ENCODE measurements at regions not wholly inside any gene's neighbourhood (a gene's known extent, or its start where the extent isn't known, plus 50 kb on each side); places are given as distances from the start of the nearest gene placed in this dataset.

GRCh38 chr14:104521816-104522745 lies 57.5 kb upstream of the C14orf180 start:
- H3K36me3 Mint-ChIP-seq (ENCODE audit: low read depth): no peaks in the 10 kb centered on the region
- no peak for TF ChIP-seq CTCF (IDR thresholded peaks at IDR 0.05)
- H3K4me3 Mint-ChIP-seq: no peak overlapping the region
- DNase-seq: no peak
- peaks cover 23% of the 10 kb centered on the region for H3K27me3 Mint-ChIP-seq (ENCODE audit: low read depth, poor library complexity)
- no peaks in the 10 kb centered on the region for H3K4me1 Mint-ChIP-seq
- no peak overlapping the region for H3K27ac Mint-ChIP-seq
- peaks cover 38% of the 10 kb centered on the region for H3K9me3 Mint-ChIP-seq

- DNase-seq: no peak
- TF ChIP-seq CTCF (IDR thresholded peaks at IDR 0.05): no peak
- no peak overlapping the region for H3K4me3 Mint-ChIP-seq
- peaks cover 5% of the 10 kb centered on the region for H3K36me3 Mint-ChIP-seq (ENCODE audit: low read depth)
- H3K4me1 Mint-ChIP-seq: no peaks in the 10 kb centered on the region
- H3K9me3 Mint-ChIP-seq: peaks cover 40% of the 10 kb centered on the region
- no peak overlapping the region for H3K27ac Mint-ChIP-seq
- H3K27me3 Mint-ChIP-seq (ENCODE audit: low read depth, poor library complexity): peaks cover 26% of the 10 kb centered on the region
Measured at GRCh38 chr14:104522926-104523545, 56.5 kb upstream of the C14orf180 start.

GRCh38 chr14:104523546-104523935 lies 56.0 kb upstream of the C14orf180 start:
- no peak for TF ChIP-seq CTCF (IDR thresholded peaks at IDR 0.05)
- Mint-ChIP-seq H3K36me3 (ENCODE audit: low read depth) (peaks cover 5% of the 10 kb centered on the region), H3K27ac (no peak overlapping the region), H3K4me3 (no peak overlapping the region), H3K9me3 (peaks cover 43% of the 10 kb centered on the region), H3K27me3 (ENCODE audit: low read depth, poor library complexity) (peaks cover 29% of the 10 kb centered on the region), H3K4me1 (no peaks in the 10 kb centered on the region)
- DNase-seq: no peak

- H3K27ac Mint-ChIP-seq: no peak overlapping the region
- H3K27me3 Mint-ChIP-seq (ENCODE audit: low read depth, poor library complexity): peaks cover 23% of the 10 kb centered on the region
- no peak overlapping the region for H3K4me3 Mint-ChIP-seq
- peaks cover 39% of the 10 kb centered on the region for H3K9me3 Mint-ChIP-seq
- peaks cover 5% of the 10 kb centered on the region for H3K36me3 Mint-ChIP-seq (ENCODE audit: low read depth)
- TF ChIP-seq CTCF (IDR thresholded peaks at IDR 0.05): no peak
- no peak for DNase-seq
- H3K4me1 Mint-ChIP-seq: no peaks in the 10 kb centered on the region
Measured at GRCh38 chr14:104524726-104525125, 54.8 kb upstream of the C14orf180 start.

- Mint-ChIP-seq H3K9me3 (peaks cover 39% of the 10 kb centered on the region), H3K27me3 (ENCODE audit: low read depth, poor library complexity) (peaks cover 26% of the 10 kb centered on the region), H3K4me1 (no peaks in the 10 kb centered on the region), H3K36me3 (ENCODE audit: low read depth) (peaks cover 5% of the 10 kb centered on the region), H3K4me3 (no peak overlapping the region), H3K27ac (no peak overlapping the region)
- no peak for TF ChIP-seq CTCF (IDR thresholded peaks at IDR 0.05)
- DNase-seq: no peak
Measured at GRCh38 chr14:104526723-104527645, 52.6 kb upstream of the C14orf180 start.
